C4-2B (cell line): ENCODE measurements at regions not wholly inside any gene's neighbourhood (a gene's known extent, or its start where the extent isn't known, plus 50 kb on each side); places are given as distances from the start of the nearest gene placed in this dataset.
"Not testable (repeated sequence)": the region's sequence is repeated elsewhere in the genome, so short reads cannot be mapped to it uniquely, and the experiment has no call there.

Source experiments
- H3K27ac ChIP-seq: fragments of 450-650 bp; 2 replicates; pipeline ENCODE4 v1.5.1; 2017
- ZFX ChIP-seq: fragments of 450-650 bp; IDR thresholded peaks from 2 replicates; pipeline ENCODE4 v1.6.1; 2017
- TF ChIP-seq, protein P1 (sequence below): fragments of 450-650 bp; conservative IDR thresholded peaks from 2 replicates; pipeline ENCODE4 v1.5.1; 2017; ENCODE audit warnings: mild to moderate bottlenecking

DNA sequence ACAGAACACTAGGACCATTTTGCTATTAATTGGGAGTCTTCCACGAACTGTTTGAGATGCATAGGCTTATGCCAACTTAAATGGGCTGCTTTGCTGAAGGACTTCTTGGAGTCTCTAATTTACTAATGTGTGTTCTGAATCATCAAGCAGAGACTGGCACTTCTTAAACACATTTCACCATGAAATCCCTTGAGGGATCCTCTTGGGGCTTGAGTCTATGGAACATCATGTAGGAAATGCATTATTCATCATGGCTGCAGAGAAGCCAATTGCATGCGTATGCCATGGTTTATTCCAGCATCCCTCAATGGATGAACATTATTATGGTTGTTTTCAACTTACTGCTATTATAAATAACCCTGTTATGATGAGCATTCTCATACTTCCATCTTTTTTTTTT, 73.4 kb downstream of the FGD2 start:
- TF ChIP-seq, protein P1, sequence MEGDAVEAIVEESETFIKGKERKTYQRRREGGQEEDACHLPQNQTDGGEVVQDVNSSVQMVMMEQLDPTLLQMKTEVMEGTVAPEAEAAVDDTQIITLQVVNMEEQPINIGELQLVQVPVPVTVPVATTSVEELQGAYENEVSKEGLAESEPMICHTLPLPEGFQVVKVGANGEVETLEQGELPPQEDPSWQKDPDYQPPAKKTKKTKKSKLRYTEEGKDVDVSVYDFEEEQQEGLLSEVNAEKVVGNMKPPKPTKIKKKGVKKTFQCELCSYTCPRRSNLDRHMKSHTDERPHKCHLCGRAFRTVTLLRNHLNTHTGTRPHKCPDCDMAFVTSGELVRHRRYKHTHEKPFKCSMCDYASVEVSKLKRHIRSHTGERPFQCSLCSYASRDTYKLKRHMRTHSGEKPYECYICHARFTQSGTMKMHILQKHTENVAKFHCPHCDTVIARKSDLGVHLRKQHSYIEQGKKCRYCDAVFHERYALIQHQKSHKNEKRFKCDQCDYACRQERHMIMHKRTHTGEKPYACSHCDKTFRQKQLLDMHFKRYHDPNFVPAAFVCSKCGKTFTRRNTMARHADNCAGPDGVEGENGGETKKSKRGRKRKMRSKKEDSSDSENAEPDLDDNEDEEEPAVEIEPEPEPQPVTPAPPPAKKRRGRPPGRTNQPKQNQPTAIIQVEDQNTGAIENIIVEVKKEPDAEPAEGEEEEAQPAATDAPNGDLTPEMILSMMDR, result no peak
- no peak for TF ChIP-seq ZFX

DNA sequence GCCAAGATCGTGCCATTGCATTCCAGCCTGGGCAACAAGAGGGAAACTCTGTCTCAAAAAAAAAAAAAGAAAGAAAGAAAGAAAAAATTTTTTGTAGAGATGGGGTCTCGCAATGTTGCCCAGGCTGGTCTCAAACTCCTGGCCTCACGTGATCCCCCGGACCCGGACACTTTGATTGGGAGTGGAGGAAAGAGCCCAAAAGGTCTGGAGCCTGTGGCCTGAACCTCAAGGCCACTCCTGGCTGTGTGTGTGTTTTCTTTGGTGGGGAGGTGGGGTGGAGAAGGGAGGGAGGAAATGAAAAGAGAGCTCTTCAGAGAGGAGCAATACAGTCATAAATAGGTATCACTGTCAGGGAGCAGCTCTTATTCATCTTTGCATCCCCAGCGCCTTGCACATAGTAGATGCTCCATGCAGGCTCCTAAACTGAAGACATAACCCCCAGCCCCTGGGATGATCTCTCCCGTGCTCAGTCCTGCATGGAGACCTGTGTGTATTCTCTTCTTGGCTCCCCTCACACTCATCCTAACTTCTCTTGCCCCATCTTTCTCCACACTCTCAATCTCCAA, 75.7 kb downstream of the FGD2 start:
- no peak for TF ChIP-seq ZFX
- TF ChIP-seq, protein P1, result no peak

More for the DNA sequence above, 73.4 kb downstream of the FGD2 start:
- H3K27ac ChIP-seq, result no peak overlapping the region

DNA sequence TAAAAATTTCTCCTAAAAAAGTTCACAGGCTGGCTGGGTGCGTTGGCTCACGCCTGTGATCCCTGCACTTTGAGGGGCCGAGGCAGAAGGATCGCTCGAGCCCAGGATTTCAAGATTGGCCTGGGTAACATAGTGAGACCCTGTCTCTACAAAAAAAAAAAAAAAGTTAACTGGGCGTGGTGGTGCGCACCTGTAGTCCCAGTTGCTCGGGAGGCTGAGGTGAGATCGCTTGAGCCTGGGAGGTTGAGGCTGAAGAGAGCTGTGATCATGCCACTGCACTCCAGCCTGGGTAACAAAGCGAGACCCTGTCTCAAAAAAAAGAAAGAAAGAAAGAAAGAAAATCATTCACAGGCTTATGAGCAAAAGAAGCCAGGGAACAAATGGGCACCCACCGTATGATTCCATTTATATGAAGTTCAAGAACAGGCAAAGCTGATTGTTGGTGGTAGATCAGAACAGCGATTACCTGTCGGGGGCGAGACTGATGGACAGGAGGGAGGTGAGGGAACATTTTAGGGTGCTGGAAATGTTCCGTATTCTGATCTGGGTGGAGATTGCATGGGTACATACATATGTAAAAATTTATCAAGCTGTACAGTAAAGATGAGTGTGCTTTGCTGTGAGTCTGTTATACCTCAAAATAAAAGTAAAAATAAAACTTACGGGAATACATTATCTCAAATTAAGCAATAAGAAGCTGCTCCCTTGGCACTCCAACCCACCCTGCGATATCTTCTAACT, 77.1 kb downstream of the FGD2 start:
- no peak for TF ChIP-seq ZFX
- TF ChIP-seq, protein P1, result no peak
- no peak overlapping the region for H3K27ac ChIP-seq

More for the DNA sequence above, 75.7 kb downstream of the FGD2 start:
- H3K27ac ChIP-seq, result no peak overlapping the region

GRCh38 chr6:37083243-37084138, 78.0 kb downstream of the FGD2 start:
- TF ChIP-seq, protein P1, result no peak
- H3K27ac ChIP-seq, result no peak overlapping the region

- H3K27ac ChIP-seq, result not testable (repeated sequence)
Measured at GRCh38 chr6:37084665-37085064, 79.2 kb downstream of the FGD2 start.

DNA sequence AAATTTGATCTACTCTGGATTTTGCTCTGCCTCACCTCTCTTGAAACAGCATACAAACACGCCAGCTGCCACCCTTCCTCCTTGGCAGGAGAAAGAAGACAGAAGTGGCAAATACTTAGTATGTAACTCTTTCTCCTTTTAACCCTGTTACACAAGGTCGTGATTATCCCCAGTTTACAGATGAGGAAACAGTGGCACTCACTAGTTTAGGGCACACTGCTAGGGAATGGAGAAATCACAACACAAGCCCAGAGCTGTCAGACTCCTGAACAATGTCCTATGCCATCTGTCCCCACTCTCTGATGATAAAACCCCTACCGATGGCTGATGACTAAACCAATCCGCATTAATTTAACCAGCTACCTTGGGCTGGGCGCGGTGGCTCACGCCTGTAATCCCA, 79.7 kb downstream of the FGD2 start:
- TF ChIP-seq, protein P1, result no peak
- no peak for TF ChIP-seq ZFX
- no peak overlapping the region for H3K27ac ChIP-seq

- no peak for TF ChIP-seq ZFX
- TF ChIP-seq, protein P1, result no peak
- H3K27ac ChIP-seq, result no peak overlapping the region
Measured at GRCh38 chr6:37088897-37089296, 81.1 kb upstream of the PIM1 start.
